Esophagus muscularis mucosa (tissue), 3 donors: ENCODE measurements at regions not wholly inside any gene's neighbourhood (a gene's known extent, or its start where the extent isn't known, plus 50 kb on each side); places are given as distances from the start of the nearest gene placed in this dataset.

ENCODE experiments used
- POLR2A ChIP-seq: fragments of 450-650 bp; IDR thresholded peaks from one replicate; pipeline ENCODE4 v1.6.1; 2017; ENCODE audit warnings: antibody characterized with exemption, moderate library complexity, mild to moderate bottlenecking, low read depth
- POLR2AphosphoS5 ChIP-seq, 2 donors: sonication (generic); formaldehyde crosslinking; IDR thresholded peaks; one replicate each; pipeline ENCODE4 v1.6.1; 2017; ENCODE audit warnings: antibody characterized with exemption in 2 of 2
- TF ChIP-seq, protein P1 (sequence below), 3 experiments: fragments of 200-600 bp in 2 of 3; fragments of 450-650 bp in 1 of 3; sonication (generic) in 2 of 3; IDR thresholded peaks; one replicate each; pipeline ENCODE4 v1.5.1; 2017 to 2019; ENCODE audit warnings: antibody characterized with exemption in 3 of 3, mild to moderate bottlenecking in 2 of 3, moderate library complexity in 1 of 3

- TF ChIP-seq POLR2A (no peak), POLR2AphosphoS5 (IDR thresholded peaks at IDR 0.05) (no peak)
- TF ChIP-seq, protein P1, sequence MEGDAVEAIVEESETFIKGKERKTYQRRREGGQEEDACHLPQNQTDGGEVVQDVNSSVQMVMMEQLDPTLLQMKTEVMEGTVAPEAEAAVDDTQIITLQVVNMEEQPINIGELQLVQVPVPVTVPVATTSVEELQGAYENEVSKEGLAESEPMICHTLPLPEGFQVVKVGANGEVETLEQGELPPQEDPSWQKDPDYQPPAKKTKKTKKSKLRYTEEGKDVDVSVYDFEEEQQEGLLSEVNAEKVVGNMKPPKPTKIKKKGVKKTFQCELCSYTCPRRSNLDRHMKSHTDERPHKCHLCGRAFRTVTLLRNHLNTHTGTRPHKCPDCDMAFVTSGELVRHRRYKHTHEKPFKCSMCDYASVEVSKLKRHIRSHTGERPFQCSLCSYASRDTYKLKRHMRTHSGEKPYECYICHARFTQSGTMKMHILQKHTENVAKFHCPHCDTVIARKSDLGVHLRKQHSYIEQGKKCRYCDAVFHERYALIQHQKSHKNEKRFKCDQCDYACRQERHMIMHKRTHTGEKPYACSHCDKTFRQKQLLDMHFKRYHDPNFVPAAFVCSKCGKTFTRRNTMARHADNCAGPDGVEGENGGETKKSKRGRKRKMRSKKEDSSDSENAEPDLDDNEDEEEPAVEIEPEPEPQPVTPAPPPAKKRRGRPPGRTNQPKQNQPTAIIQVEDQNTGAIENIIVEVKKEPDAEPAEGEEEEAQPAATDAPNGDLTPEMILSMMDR (IDR thresholded peaks at IDR 0.05): no peak
Observed at GRCh38 chr4:147157860-147158701, 212.4 kb upstream of the TTC29 start.
